GM21515 (cell line): ENCODE measurements at regions not wholly inside any gene's neighbourhood (a gene's known extent, or its start where the extent isn't known, plus 50 kb on each side); places are given as distances from the start of the nearest gene placed in this dataset.

Source experiments
- ATAC-seq: cut with Tn5 transposase; IDR thresholded peaks from one replicate; pipeline ENCODE4 v1.9.1; 2021; ENCODE audit not compliant: unreplicated experiment

GRCh38 chrX:120819126-120819525 lies 56.5 kb downstream of the CT47B1 start:
- no peak for ATAC-seq

GRCh38 chrX:120813982-120814381 lies 61.7 kb downstream of the CT47B1 start:
- no peak for ATAC-seq

- ATAC-seq: no peak
Observed at GRCh38 chrX:120801426-120801825, 74.2 kb downstream of the CT47B1 start.

GRCh38 chrX:120797188-120797851 lies 78.3 kb downstream of the CT47B1 start:
- ATAC-seq: no peak

GRCh38 chrX:120795301-120795700 lies 80.4 kb downstream of the CT47B1 start:
- no peak for ATAC-seq

GRCh38 chrX:120794525-120794975 lies 81.1 kb downstream of the CT47B1 start:
- ATAC-seq: no peak

- no peak for ATAC-seq
Observed at GRCh38 chrX:120793098-120793497, 82.6 kb downstream of the CT47B1 start.

GRCh38 chrX:120791013-120791643 lies 84.5 kb downstream of the CT47B1 start:
- no peak for ATAC-seq

GRCh38 chrX:120790552-120790951 lies 85.1 kb downstream of the CT47B1 start:
- ATAC-seq: no peak

GRCh38 chrX:120790118-120790517 lies 85.5 kb downstream of the CT47B1 start:
- no peak for ATAC-seq

GRCh38 chrX:120781403-120781802 lies 94.3 kb downstream of the CT47B1 start:
- no peak for ATAC-seq

GRCh38 chrX:120775959-120776358 lies 99.7 kb downstream of the CT47B1 start:
- ATAC-seq: no peak

- ATAC-seq: no peak
Observed at GRCh38 chrX:120774606-120775005, 101.1 kb downstream of the CT47B1 start.

GRCh38 chrX:120773801-120774200 lies 101.9 kb downstream of the CT47B1 start:
- no peak for ATAC-seq

- no peak for ATAC-seq
Observed at GRCh38 chrX:120769576-120770341, 105.9 kb downstream of the CT47B1 start.

- ATAC-seq: no peak
Observed at GRCh38 chrX:120768681-120769080, 107.0 kb downstream of the CT47B1 start.

GRCh38 chrX:120768254-120768653 lies 107.4 kb downstream of the CT47B1 start:
- ATAC-seq: no peak

- no peak for ATAC-seq
Observed at GRCh38 chrX:120763269-120763668, 112.4 kb downstream of the CT47B1 start.

GRCh38 chrX:120761810-120762209 lies 113.9 kb downstream of the CT47B1 start:
- ATAC-seq: no peak

- ATAC-seq: no peak
Observed at GRCh38 chrX:120759685-120760084, 116.0 kb downstream of the CT47B1 start.

GRCh38 chrX:120755066-120755846 lies 120.4 kb downstream of the CT47B1 start:
- peak; percentile 57 for ATAC-seq
